NCI-H82 treated with DMSO at 0.1 percent for 48 hours (cell line): ENCODE measurements at regions not wholly inside any gene's neighbourhood (a gene's known extent, or its start where the extent isn't known, plus 50 kb on each side); places are given as distances from the start of the nearest gene placed in this dataset.
"Not testable (repeated sequence)": the region's sequence is repeated elsewhere in the genome, so short reads cannot be mapped to it uniquely, and the experiment has no call there.

ENCODE experiments used
- DNase-seq: peaks from one replicate; lab custom pipeline; 2025; ENCODE audit not compliant: unreplicated experiment; lab: John Stamatoyannopoulos, UW

DNA sequence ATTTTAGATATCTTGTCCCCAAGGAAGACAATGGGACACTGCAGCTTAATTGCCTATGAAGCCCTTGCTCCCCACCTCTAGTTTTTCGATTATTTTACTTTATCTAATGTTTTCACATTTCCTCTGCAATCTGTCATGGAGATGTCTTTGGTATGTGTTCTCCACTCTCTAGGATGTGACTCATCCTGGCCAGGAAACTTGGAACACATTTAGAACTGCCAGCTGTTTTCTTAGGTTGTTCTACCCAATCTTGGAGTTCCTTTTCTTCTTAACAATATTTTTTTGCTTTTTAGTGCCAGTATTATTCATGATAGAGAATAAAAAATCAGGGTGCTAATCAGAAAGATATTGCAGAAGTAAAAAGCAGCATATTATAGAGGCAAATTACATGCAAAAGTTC, 101.7 kb upstream of the CLEC14A start:
- no peak for DNase-seq

GRCh38 chr14:38355473-38355872, 99.6 kb upstream of the CLEC14A start:
- not testable (repeated sequence) for DNase-seq

DNA sequence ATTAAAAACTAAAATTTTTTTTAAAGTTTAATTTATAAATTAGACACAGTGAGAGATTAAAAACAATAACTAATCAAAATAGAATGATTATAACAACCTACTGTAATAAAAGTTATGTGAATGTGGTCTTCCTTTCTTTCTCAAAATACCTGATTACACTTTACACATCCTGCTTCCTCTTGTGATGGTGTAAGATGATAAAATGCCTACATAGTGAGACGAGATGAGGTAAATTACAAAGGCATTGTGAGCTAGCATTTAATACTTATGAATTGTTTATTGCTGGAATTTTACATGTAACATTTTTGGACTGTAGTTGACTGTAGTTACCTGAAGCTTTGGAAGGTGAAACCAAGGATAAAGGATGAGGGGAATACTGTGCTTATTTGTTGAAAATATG, 94.2 kb upstream of the CLEC14A start:
- DNase-seq = no peak

GRCh38 chr14:38342803-38343202, 86.9 kb upstream of the CLEC14A start:
- DNase-seq = no peak

DNA sequence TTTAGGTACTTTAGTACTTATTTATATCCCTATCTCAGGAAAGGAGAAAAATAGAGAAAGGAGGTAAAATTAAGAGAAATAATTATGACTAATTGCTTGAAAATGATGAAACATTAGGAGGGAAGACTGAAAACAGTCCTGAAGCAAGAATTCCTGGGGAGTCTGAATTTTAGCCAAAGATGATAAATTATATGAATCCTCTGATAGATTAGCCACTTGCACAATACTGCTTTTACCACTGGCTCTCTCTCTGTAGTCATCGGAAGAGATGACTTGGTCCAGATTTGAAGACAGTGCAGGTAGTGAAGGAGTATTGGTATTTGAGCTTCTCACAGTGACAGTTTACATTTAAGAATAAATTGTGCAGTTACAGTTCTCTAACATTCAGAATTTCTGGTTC, 83.8 kb upstream of the CLEC14A start:
- DNase-seq = no peak

- no peak for DNase-seq
Measured at GRCh38 chr14:38336298-38336697, 80.4 kb upstream of the CLEC14A start.

DNA sequence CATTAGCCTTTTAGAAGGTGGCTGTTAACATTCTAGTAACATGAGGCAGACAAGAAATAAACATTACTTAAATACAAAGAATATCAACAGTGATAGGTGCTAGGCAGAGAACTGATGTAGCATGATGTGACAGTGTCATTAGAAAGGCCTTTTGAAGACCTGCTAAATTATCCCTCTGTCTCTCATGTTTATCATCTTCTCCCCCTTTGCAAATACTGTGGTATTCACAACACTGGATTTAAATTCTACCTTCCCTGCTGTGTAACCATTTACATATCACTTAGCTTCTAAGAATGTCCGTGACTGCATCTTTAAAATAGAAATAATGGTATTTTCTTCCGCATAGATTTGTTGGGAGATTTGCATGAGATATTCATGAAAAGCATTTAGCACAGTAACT, 74.4 kb upstream of the CLEC14A start:
- DNase-seq = no peak

DNA sequence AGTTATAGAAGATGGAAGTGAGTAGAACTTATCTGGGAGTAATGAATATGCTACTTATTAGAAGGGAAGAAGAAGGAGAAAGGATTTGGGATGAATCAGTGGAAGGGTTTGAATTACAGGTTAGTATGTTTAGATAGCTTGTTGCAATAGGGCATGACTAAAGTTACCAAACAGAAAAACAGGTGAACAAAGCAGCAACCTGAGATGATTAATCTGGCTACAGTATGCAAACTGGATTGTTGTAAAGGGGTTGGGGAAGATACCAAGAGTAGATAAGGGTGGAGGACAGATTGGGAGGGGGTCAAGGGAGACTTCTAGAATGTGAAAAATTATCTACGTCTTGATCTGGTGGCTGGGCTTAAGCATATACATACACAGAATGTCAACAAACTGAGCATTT, 73.4 kb upstream of the CLEC14A start:
- DNase-seq = no peak

DNA sequence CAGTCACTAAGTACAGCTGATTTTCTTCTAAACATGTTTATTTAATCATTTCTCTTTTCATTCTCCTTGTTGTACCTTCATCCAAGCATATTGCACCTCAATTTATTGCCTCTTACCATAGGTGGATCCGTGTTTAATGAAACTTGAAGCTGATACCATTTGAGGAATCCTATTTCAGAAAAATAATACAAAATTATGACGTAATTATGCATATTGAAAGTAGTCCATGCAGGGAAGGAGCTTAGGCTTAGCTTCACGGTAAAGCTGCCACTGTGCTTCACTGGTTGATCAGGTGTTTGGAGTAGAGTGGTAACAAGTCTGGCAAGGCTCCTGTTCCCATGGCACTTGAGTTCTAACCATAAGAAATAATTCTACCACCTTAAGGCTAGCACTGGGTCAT, 61.0 kb upstream of the CLEC14A start:
- no peak for DNase-seq

- DNase-seq = no peak
Measured at GRCh38 chr14:38311655-38312054, 55.8 kb upstream of the CLEC14A start.

- DNase-seq = no peak
Measured at GRCh38 chr14:38310420-38310995, 54.6 kb upstream of the CLEC14A start.

DNA sequence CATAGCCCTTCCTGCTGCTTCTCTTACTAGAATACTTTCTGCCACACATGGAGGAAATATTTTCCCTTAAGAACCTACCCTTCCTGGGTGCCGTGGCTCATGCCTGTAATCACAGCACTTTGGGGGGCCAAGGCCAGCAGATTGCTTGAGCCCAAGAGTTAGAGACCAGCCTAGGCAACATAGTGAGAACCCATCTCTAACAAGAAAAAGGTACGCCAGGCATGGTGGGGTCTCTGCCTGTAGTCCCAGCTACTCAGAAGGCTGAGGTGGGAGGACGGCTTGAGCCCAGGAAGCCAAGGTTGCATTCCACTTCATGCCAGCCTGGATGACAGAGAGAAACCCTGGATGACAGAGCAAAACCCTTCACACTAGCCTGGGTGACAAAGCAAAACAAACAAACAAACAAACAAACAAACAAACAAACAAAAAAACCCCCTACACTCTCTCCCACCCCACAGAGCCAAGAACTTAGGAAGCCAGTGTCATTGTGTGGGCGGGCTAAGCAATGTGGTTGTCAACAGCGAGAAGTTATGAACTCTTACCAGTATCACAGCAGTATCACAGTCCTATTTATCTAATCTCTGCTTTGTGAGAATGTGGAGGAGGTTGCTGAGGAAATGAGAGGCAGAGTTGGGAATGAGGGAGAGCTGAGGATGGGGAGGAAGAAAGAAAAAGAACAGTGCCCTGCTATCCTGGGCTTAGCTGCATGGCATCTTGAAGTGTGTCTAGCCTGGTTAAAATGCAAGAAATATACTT, 53.8 kb upstream of the CLEC14A start:
- DNase-seq = no peak
